Thoracic aorta (tissue), 2 donors: ENCODE measurements at regions not wholly inside any gene's neighbourhood (a gene's known extent, or its start where the extent isn't known, plus 50 kb on each side); places are given as distances from the start of the nearest gene placed in this dataset.

ENCODE experiments used
- ATAC-seq: fragments of 150-250 bp; one replicate; pipeline ENCODE4 v1.8.0; 2017; ENCODE audit warnings: low read depth; ENCODE audit not compliant: insufficient number of reproducible peaks, low FRiP score
- DNase-seq: peaks from one replicate; pipeline ENCODE4 v3.0.0-alpha.2; 2020; ENCODE audit warnings: low spot score
- H3K27ac ChIP-seq, 2 donors: fragments of 200-600 bp; sonication (generic); 1 replicate in 1 of 2; 2 replicates in 1 of 2; pipeline ENCODE4 v1.5.1; 2016; ENCODE audit warnings: mild to moderate bottlenecking in 2 of 2, moderate library complexity in 2 of 2
- H3K27me3 ChIP-seq: fragments of 200-600 bp; sonication (generic); replicated peaks from 2 replicates; pipeline ENCODE4 v1.6.0; 2016; ENCODE audit warnings: mild to moderate bottlenecking; ENCODE audit not compliant: insufficient read depth
- H3K36me3 ChIP-seq: fragments of 200-600 bp; sonication (generic); one replicate; pipeline ENCODE4 v1.5.1; 2016
- H3K4me1 ChIP-seq, 2 donors: fragments of 200-600 bp; sonication (generic); 1 replicate in 1 of 2; 2 replicates in 1 of 2; pipeline versions ENCODE4 v1.5.1 to v1.6.0; 2016; ENCODE audit warnings: low read depth in 2 of 2, mild to moderate bottlenecking in 1 of 2; ENCODE audit not compliant: control insufficient read depth in 1 of 2
- H3K4me3 ChIP-seq: fragments of 200-600 bp; sonication (generic); 2 replicates; pipeline ENCODE4 v1.5.1; 2016; ENCODE audit warnings: mild to moderate bottlenecking
- H3K9me3 ChIP-seq: fragments of 200-600 bp; sonication (generic); 2 replicates; pipeline ENCODE4 v1.5.1; 2016
- CTCF ChIP-seq: fragments of 200-600 bp; sonication (generic); IDR thresholded peaks from one replicate; pipeline ENCODE4 v1.5.1; 2019; ENCODE audit warnings: antibody characterized with exemption

DNA sequence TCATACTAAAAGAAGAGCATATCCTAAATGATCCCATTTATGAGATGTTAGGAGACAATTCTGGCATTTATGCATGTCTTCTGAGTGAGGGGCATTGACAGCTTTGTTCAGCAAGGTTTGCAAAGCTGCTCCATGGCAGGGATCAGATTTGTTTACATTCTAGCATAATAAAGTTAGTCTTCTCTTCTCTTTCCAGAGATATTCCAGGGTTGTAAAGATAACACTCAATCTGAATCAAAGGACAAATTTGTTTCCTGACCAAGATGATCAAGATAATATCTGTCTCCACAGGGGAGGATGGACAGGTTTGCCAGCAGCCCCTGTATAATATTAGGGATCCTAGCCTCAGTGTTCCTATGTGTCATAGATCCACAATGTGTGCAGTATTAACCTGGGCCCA is 77.5 kb upstream of the ZC3H12C start:
- DNase-seq = no peak
- Histone ChIP-seq H3K27me3 (no peaks in the 10 kb centered on the region), H3K9me3 (peaks cover 9% of the 10 kb centered on the region), H3K4me1 (no peaks in the 10 kb centered on the region), H3K27ac (no peak overlapping the region), H3K36me3 (no peaks in the 10 kb centered on the region), H3K4me3 (no peak overlapping the region)
- TF ChIP-seq CTCF = no peak
- ATAC-seq = no peak

DNA sequence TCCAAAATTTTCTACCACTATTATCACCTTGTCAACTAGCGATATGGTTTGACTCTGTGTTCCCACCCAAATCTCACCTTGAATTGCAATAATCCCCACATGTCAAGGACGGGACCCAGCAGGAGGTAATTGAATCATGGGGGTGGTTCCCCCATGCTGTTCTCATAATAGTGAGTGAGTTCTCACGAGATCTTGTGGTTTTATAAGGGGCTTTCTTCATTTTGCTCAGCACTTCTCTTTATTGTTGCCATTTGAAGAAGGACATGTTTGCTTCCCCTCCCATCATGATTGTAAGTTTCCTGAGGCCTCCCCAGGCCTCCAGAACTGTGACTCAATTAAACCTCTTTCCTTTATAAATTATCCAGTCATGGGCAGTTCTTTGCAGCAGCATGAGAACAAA is 73.5 kb upstream of the ZC3H12C start:
- Histone ChIP-seq H3K4me3 (no peak overlapping the region), H3K27me3 (no peaks in the 10 kb centered on the region), H3K36me3 (no peaks in the 10 kb centered on the region), H3K9me3 (no peaks in the 10 kb centered on the region), H3K27ac (no peak overlapping the region), H3K4me1 (no peaks in the 10 kb centered on the region)
- TF ChIP-seq CTCF = no peak
- DNase-seq (no peak), ATAC-seq (no peak)

DNA sequence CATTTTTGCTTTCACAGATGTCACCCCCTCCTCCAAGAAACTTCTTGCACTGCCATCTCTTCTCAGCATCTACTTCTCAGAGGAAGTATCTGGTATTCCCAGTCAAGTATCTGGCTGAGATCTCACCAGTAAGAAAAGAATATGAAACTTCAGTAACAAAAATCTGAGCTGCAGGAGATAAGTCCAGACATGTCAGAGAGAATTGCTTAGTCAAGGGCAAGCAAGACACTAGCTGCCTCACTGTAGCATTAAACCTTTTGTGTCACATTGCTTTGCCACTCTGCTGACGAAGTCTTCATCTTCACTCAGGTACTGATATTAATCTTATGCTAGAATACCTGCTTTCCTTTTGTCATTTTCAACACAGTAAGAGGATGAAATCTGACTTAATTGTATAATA is 70.6 kb upstream of the ZC3H12C start:
- Histone ChIP-seq H3K27me3 (no peaks in the 10 kb centered on the region), H3K9me3 (no peaks in the 10 kb centered on the region), H3K36me3 (no peaks in the 10 kb centered on the region), H3K27ac (no peak overlapping the region), H3K4me1 (no peaks in the 10 kb centered on the region), H3K4me3 (no peak overlapping the region)
- no peak for TF ChIP-seq CTCF
- DNase-seq (no peak), ATAC-seq (no peak)

GRCh38 chr11:110023711-110024110 is 69.5 kb upstream of the ZC3H12C start:
- H3K27me3 ChIP-seq = no peaks in the 10 kb centered on the region
- H3K27ac ChIP-seq = no peak overlapping the region
- H3K4me1 ChIP-seq = no peaks in the 10 kb centered on the region
- H3K36me3 ChIP-seq = no peaks in the 10 kb centered on the region
- H3K9me3 ChIP-seq = no peaks in the 10 kb centered on the region
- H3K4me3 ChIP-seq = no peak overlapping the region
- TF ChIP-seq CTCF = no peak
- no peak for ATAC-seq
- no peak for DNase-seq

DNA sequence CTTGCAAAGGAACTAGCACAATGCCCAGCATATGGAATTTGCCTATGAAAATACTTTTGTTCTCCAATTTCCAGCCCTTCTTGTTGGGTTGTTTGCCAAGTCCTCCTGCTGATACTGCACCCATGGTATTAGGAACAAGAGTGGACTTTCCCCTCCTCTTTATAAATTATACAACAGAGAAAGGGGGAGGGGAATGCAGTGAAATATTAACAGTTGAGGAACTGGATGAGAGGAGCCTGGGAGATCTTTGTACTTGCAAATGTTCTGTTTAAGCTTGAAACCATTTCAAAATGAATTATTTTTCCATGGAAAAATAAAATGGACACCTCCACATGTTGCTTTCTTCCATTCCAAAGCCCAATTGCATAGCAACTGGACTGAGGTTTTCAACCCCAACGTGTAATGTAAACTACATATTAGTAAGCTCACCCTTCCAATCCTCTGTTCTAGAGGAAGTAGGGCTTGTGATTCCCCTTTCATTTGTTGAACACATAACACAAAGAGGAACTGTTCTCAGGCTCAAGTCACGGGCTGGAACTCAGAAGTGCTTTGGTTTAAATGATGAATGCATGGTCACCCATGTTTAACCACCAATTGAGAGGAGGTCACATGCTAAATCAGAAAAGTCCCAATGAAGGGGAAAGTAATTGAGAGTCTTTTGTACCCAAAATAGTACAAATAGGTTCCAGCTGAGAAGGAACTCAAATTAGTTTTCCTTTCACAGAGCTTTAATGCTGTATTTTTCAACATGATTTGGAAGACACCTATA is 66.2 kb upstream of the ZC3H12C start:
- Histone ChIP-seq H3K4me1 (no peaks in the 10 kb centered on the region), H3K27ac (no peak overlapping the region), H3K27me3 (no peaks in the 10 kb centered on the region), H3K4me3 (no peak overlapping the region), H3K9me3 (no peaks in the 10 kb centered on the region), H3K36me3 (no peaks in the 10 kb centered on the region)
- DNase-seq (no peak), ATAC-seq (no peak)
- no peak for TF ChIP-seq CTCF
